ENCODE measurements at regions not wholly inside any gene's neighbourhood (a gene's known extent, or its start where the extent isn't known, plus 50 kb on each side); places are given as distances from the start of the nearest gene placed in this dataset.

DNA sequence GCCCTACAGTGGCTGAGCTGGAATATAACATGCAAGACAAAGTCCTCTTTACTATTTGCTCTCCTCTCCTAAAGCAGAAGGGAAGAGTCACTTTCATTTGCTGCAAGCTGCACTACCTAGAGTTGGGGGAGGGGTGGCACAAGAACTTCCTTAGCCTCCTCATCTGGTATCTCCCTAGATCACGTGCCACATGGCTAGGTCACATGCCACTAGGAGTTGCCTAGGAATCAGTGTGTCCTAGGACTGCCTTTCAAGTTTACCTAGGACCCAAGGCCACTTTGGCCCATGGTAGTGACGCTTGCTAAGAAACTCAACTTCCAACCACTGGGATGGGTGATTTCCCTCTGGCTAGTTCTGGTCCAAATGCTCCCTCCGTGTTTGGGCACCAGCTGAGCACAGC is 625.2 kb downstream of the DIAPH3 start:
- no CpG with 5 or more reads among the region's 3 CpGs for WGBS (ENCODE audit: extremely low coverage, insufficient read length, low lambda C conversion rate)
- Histone ChIP-seq H3T11ph (ENCODE audit: low read length) (no peak overlapping the region), H2BK12ac (ENCODE audit: insufficient read length, low read depth, low read length) (peak overlapping the region; percentile 51), H3K4me2 (ENCODE audit: insufficient read depth, insufficient read length, low read length) (no peak overlapping the region), H3K14ac (ENCODE audit: insufficient read depth, low read length) (no peak overlapping the region; the same call in 1 of the 2 replicates), H3K4ac (ENCODE audit: low read depth, low read length) (no peak overlapping the region), H3K79me2 (ENCODE audit: insufficient read depth, low read length) (no peaks in the 10 kb centered on the region), H4K8ac (replicated peaks; ENCODE audit: insufficient read length, low read depth, low read length) (no peak overlapping the region), H3K4me1 (ENCODE audit: insufficient read depth, low read length) (no peaks in the 10 kb centered on the region; the same call in 1 of the 2 replicates), H3K56ac (ENCODE audit: insufficient read length, low read depth, low read length) (no peak overlapping the region), H3K79me1 (ENCODE audit: insufficient read depth, low read depth, low read length, poor library complexity, severe bottlenecking) (no peaks in the 10 kb centered on the region), H4K5ac (ENCODE audit: insufficient read length, low read depth, low read length) (no peak overlapping the region), H4K20me1 (ENCODE audit: control insufficient read depth, insufficient read depth, insufficient read length) (no peaks in the 10 kb centered on the region), H3K23me2 (ENCODE audit: insufficient read length, low read depth, low read length, poor library complexity, severe bottlenecking) (no peaks in the 10 kb centered on the region), H3K9me3 (ENCODE audit: control insufficient read depth, low read depth, low read length) (no peaks in the 10 kb centered on the region), H3K27me3 (ENCODE audit: insufficient read depth, low read length) (no peaks in the 10 kb centered on the region), H4K91ac (ENCODE audit: insufficient read length, low read depth, low read length) (no peak overlapping the region), H2BK5ac (ENCODE audit: insufficient read length, low read length) (no peak overlapping the region), H2AK5ac (ENCODE audit: insufficient read length, low read length) (no peak overlapping the region), H2BK15ac (ENCODE audit: low read depth, low read length) (no peak overlapping the region), H2BK120ac (ENCODE audit: low read depth, low read length, poor library complexity, severe bottlenecking) (no peak overlapping the region), H2AFZ (ENCODE audit: low read length) (no peak overlapping the region), H3K27ac (ENCODE audit: insufficient read length, low read depth, low read length) (no peak overlapping the region), H3K23ac (ENCODE audit: insufficient read length, low read depth, low read length) (no peak overlapping the region), H3K9ac (ENCODE audit: extremely low read depth, insufficient read length, low read length) (no peak overlapping the region), H2BK20ac (ENCODE audit: low read depth, low read length, poor library complexity, severe bottlenecking) (no peak overlapping the region), H3K18ac (ENCODE audit: insufficient read length, low read depth, low read length) (no peak overlapping the region)
- H3K27ac Mint-ChIP-seq: peak overlapping the region in 1 of 3 experiments; percentile 27; a peak in 2 of 7 replicates
- H3K27me3 Mint-ChIP-seq (ENCODE audit: low read depth): no peaks in the 10 kb centered on the region
- peaks cover 0 to 2% of the 10 kb centered on the region in 2 experiments; a peak in 1 of 5 replicates for H3K9me3 Mint-ChIP-seq
- DNase-seq: no peak
- H3K4me1 Mint-ChIP-seq: peaks cover 19 to 20% of the 10 kb centered on the region in 2 experiments
- no peak overlapping the region for H3K4me3 Mint-ChIP-seq
- no peaks in the 10 kb centered on the region for H3K36me3 Mint-ChIP-seq (ENCODE audit: insufficient read depth in 1 of 3, low read depth in 3 of 3)
- no peak for TF ChIP-seq CTCF (conservative IDR thresholded peaks at IDR 0.05)
